ENCODE measurements at regions not wholly inside any gene's neighbourhood (a gene's known extent, or its start where the extent isn't known, plus 50 kb on each side); places are given as distances from the start of the nearest gene placed in this dataset.

GRCh38 chr9:86721843-86722705 is 225.2 kb downstream of the GAS1 start:
- peak; percentile 81 for DNase-seq

GRCh38 chr9:86721226-86721781 is 226.0 kb downstream of the GAS1 start:
- peak; percentile 93 for DNase-seq

GRCh38 chr9:86720639-86721225 is 226.6 kb downstream of the GAS1 start:
- no peak for DNase-seq

- DNase-seq = no peak
Measured at GRCh38 chr9:86718388-86719049, 228.8 kb downstream of the GAS1 start.

- DNase-seq = no peak
Measured at GRCh38 chr9:86716326-86716922, 230.9 kb downstream of the GAS1 start.

GRCh38 chr9:86714999-86715398 is 232.3 kb downstream of the GAS1 start:
- no peak for DNase-seq

GRCh38 chr9:86713970-86714369 is 233.3 kb downstream of the GAS1 start:
- DNase-seq = no peak

- no peak for DNase-seq
Measured at GRCh38 chr9:86713470-86713869, 233.8 kb downstream of the GAS1 start.

GRCh38 chr9:86708918-86709835 is 238.1 kb downstream of the GAS1 start:
- DNase-seq = no peak

- DNase-seq = no peak
Measured at GRCh38 chr9:86707932-86708510, 239.3 kb downstream of the GAS1 start.

GRCh38 chr9:86706391-86706790 is 240.9 kb downstream of the GAS1 start:
- DNase-seq = no peak

- DNase-seq = no peak
Measured at GRCh38 chr9:86705490-86705889, 241.8 kb downstream of the GAS1 start.

- no peak for DNase-seq
Measured at GRCh38 chr9:86703346-86703745, 244.0 kb downstream of the GAS1 start.

GRCh38 chr9:86700629-86701028 is 246.7 kb downstream of the GAS1 start:
- DNase-seq = no peak

GRCh38 chr9:86697999-86698398 is 249.3 kb downstream of the GAS1 start:
- no peak for DNase-seq

- no peak for DNase-seq
Measured at GRCh38 chr9:86697213-86697612, 250.1 kb downstream of the GAS1 start.

- DNase-seq = no peak
Measured at GRCh38 chr9:86695910-86696424, 251.3 kb downstream of the GAS1 start.

- DNase-seq = no peak
Measured at GRCh38 chr9:86690034-86690433, 257.3 kb downstream of the GAS1 start.

GRCh38 chr9:86687788-86688187 is 259.5 kb downstream of the GAS1 start:
- DNase-seq = no peak

GRCh38 chr9:86685556-86685955 is 261.8 kb downstream of the GAS1 start:
- no peak for DNase-seq

GRCh38 chr9:86684148-86684547 is 263.2 kb downstream of the GAS1 start:
- no peak for DNase-seq

All from islet precursor cell (in vitro differentiated cells).